HL-60 (cell line): ENCODE measurements at regions not wholly inside any gene's neighbourhood (a gene's known extent, or its start where the extent isn't known, plus 50 kb on each side); places are given as distances from the start of the nearest gene placed in this dataset.
"Not testable (repeated sequence)": the region's sequence is repeated elsewhere in the genome, so short reads cannot be mapped to it uniquely, and the experiment has no call there.

Experiments used
- DNase-seq, 2 experiments: peaks; one replicate each; pipeline ENCODE4 v3.0.0-alpha.2; 2010 to 2020; ENCODE audit warnings: low read depth in 1 of 2, low spot score in 1 of 2
- H3K27ac ChIP-seq: fragments of 250-450 bp; sonication (Bioruptor Pico); replicated peaks from 2 replicates; pipeline ENCODE4 v1.5.1; 2020; ENCODE audit warnings: mild to moderate bottlenecking, moderate library complexity
- H3K27me3 ChIP-seq: fragments of 250-450 bp; sonication (Bioruptor Pico); 2 replicates; pipeline ENCODE4 v1.5.1; 2021; ENCODE audit warnings: mild to moderate bottlenecking, moderate library complexity; ENCODE audit not compliant: insufficient read depth, poor library complexity, severe bottlenecking
- H3K4me3 ChIP-seq: replicated peaks from 2 replicates; pipeline ENCODE4 v1.5.1; 2011; ENCODE audit warnings: mild to moderate bottlenecking, control low read depth, low read length; ENCODE audit not compliant: insufficient read depth
- GABPA ChIP-seq: IDR thresholded peaks from 2 replicates; pipeline ENCODE4 v1.6.1; 2012; ENCODE audit warnings: low read depth
- POLR2AphosphoS5 ChIP-seq: IDR thresholded peaks from 2 replicates; pipeline ENCODE4 v1.6.1; 2012; ENCODE audit warnings: low read depth
- SPI1 ChIP-seq: IDR thresholded peaks from 2 replicates; pipeline ENCODE4 v1.6.1; 2012; ENCODE audit warnings: low read depth, mild to moderate bottlenecking, borderline replicate concordance
- TF ChIP-seq, protein P1 (sequence below): IDR thresholded peaks from 2 replicates; pipeline ENCODE4 v1.6.1; 2012; ENCODE audit warnings: low read depth; ENCODE audit not compliant: insufficient replicate concordance
- TF ChIP-seq, protein P2 (sequence below): IDR thresholded peaks from one replicate; pipeline ENCODE4 v1.5.1; 2011; ENCODE audit warnings: low read length, control low read depth, inconsistent platforms; ENCODE audit not compliant: insufficient read depth

DNA sequence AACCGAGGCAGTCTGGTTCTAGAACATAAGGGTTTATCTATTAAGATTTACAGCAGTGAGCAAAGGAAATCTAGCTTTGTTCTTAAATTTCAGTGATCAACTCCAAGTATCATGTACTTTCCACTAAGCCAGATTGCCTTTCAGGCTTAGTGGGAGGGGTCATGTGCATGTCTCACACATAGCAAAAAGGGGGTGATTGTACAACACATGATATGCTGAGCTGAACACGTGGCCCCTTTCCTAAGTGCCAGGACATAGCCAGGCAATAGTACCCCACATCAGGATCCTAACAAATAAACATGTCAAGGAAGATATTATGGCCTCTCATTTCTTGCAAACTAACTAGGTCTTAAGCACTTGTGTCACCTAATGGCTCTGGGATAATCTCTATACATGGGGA, 347.2 kb downstream of the C12orf75 start:
- Histone ChIP-seq H3K4me3 (no peak overlapping the region), H3K27ac (no peak overlapping the region), H3K27me3 (no peaks in the 10 kb centered on the region)
- DNase-seq = no peak
- TF ChIP-seq, protein P1, sequence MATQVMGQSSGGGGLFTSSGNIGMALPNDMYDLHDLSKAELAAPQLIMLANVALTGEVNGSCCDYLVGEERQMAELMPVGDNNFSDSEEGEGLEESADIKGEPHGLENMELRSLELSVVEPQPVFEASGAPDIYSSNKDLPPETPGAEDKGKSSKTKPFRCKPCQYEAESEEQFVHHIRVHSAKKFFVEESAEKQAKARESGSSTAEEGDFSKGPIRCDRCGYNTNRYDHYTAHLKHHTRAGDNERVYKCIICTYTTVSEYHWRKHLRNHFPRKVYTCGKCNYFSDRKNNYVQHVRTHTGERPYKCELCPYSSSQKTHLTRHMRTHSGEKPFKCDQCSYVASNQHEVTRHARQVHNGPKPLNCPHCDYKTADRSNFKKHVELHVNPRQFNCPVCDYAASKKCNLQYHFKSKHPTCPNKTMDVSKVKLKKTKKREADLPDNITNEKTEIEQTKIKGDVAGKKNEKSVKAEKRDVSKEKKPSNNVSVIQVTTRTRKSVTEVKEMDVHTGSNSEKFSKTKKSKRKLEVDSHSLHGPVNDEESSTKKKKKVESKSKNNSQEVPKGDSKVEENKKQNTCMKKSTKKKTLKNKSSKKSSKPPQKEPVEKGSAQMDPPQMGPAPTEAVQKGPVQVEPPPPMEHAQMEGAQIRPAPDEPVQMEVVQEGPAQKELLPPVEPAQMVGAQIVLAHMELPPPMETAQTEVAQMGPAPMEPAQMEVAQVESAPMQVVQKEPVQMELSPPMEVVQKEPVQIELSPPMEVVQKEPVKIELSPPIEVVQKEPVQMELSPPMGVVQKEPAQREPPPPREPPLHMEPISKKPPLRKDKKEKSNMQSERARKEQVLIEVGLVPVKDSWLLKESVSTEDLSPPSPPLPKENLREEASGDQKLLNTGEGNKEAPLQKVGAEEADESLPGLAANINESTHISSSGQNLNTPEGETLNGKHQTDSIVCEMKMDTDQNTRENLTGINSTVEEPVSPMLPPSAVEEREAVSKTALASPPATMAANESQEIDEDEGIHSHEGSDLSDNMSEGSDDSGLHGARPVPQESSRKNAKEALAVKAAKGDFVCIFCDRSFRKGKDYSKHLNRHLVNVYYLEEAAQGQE = no peak
- no peak for TF ChIP-seq GABPA
- no peak for TF ChIP-seq SPI1
- TF ChIP-seq, protein P2, sequence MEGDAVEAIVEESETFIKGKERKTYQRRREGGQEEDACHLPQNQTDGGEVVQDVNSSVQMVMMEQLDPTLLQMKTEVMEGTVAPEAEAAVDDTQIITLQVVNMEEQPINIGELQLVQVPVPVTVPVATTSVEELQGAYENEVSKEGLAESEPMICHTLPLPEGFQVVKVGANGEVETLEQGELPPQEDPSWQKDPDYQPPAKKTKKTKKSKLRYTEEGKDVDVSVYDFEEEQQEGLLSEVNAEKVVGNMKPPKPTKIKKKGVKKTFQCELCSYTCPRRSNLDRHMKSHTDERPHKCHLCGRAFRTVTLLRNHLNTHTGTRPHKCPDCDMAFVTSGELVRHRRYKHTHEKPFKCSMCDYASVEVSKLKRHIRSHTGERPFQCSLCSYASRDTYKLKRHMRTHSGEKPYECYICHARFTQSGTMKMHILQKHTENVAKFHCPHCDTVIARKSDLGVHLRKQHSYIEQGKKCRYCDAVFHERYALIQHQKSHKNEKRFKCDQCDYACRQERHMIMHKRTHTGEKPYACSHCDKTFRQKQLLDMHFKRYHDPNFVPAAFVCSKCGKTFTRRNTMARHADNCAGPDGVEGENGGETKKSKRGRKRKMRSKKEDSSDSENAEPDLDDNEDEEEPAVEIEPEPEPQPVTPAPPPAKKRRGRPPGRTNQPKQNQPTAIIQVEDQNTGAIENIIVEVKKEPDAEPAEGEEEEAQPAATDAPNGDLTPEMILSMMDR = no peak
- TF ChIP-seq POLR2AphosphoS5 = no peak

DNA sequence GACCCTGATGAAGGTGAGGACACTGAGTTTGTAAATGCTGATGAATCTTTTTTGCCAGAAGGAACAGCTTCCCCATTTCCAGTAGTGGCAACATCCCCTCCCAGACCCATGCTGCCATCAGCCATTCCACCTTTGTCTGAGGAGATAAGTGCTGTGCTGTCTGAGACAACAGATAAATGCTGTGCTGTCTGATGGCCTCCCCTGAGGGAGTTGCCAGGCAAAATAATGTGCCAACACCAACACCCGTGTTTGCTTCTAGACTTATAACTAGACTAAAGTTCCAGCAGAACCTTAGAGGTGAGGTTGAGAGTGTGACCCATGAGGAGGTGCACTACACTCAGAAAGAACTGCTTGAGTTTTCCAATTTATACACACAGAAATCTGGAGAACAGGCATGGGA, 349.5 kb downstream of the C12orf75 start:
- TF ChIP-seq, protein P1 = no peak
- TF ChIP-seq GABPA = no peak
- TF ChIP-seq POLR2AphosphoS5 = no peak
- TF ChIP-seq, protein P2 = no peak
- no peak for TF ChIP-seq SPI1
- Histone ChIP-seq H3K4me3 (no peak overlapping the region), H3K27me3 (no peaks in the 10 kb centered on the region), H3K27ac (no peak overlapping the region)
- no peak for DNase-seq

DNA sequence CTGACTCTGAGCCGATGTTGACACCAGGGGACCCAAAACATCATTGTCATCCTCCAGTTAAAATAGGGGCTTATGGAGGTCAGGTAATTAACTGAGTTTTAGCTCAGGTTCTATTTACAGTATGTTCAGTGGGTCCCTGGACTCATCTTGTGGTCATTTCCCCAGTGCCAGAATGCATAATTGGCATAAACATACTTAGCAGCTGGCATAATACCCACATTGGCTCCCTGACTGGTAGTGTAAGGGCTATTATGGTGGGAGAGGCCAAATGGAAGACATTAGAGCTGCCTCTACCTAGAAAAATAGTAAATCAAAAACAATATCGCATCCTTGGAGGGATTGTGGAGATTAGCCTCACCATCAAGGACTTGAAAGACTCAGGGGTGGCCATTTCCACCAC, 350.9 kb downstream of the C12orf75 start:
- H3K27me3 ChIP-seq = no peaks in the 10 kb centered on the region
- DNase-seq = no peak
- TF ChIP-seq, protein P1 = no peak
- TF ChIP-seq GABPA = no peak
- no peak for TF ChIP-seq SPI1
- TF ChIP-seq POLR2AphosphoS5 = no peak
- TF ChIP-seq, protein P2 = no peak
- no peak overlapping the region for H3K4me3 ChIP-seq
- H3K27ac ChIP-seq = no peak overlapping the region

DNA sequence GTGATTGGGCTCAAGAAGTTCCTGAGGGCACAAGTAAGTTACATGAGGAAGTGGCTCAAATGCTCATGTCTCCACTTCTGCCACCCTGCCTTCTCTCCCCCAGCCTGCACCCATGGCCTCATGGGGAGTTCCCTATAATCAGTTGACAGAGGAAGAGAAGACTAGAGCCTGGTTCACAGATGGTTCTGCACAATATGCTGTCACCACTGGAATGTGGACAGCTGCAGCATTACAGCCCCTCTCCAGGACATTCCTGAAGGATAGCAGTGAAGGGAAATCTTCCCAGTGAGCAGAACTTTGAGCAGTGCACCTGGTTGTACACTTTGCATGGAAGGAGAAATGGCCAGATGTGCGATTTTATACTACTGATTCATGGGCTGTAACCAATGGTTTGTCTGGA, 352.3 kb downstream of the C12orf75 start:
- not testable (repeated sequence) for H3K27ac ChIP-seq, H3K4me3 ChIP-seq, DNase-seq, H3K27me3 ChIP-seq

DNA sequence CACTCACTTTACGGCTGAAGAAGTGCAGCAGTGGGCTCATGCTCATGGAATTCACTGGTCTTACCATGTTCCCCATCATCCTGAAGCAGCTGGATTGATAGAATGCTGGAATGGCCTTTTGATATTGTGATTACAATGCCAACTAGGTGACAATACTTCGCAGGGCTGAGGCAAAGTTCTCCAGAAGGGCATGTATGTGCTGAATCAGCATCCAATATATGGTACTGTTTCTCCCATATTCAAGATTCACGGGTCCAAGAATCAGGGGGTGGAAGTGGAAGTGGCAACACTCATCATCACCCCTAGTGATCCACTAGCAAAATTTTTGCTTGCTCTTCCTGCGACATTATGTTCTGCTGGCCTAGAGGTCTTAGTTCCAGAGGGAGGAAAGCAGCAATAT, 353.3 kb downstream of the C12orf75 start:
- not testable (repeated sequence) for DNase-seq

More for the DNA sequence above, 353.3 kb downstream of the C12orf75 start:
- not testable (repeated sequence) for H3K27me3 ChIP-seq, H3K27ac ChIP-seq, H3K4me3 ChIP-seq
